PFSK-1 (cell line): ENCODE measurements at regions not wholly inside any gene's neighbourhood (a gene's known extent, or its start where the extent isn't known, plus 50 kb on each side); places are given as distances from the start of the nearest gene placed in this dataset.

Experiments used
- FOXP2 ChIP-seq: optimal IDR thresholded peaks from 2 replicates; pipeline ENCODE3; 2011; ENCODE audit warnings: borderline replicate concordance, control low read depth, inconsistent platforms; ENCODE audit not compliant: insufficient read depth; ENCODE audit errors: extremely low read length, extremely low read depth
- POLR2AphosphoS5 ChIP-seq: IDR thresholded peaks from 2 replicates; pipeline ENCODE4 v1.6.1; 2012; ENCODE audit warnings: low read depth, mild to moderate bottlenecking, control low read depth, low read length, moderate library complexity
- REST ChIP-seq, 2 experiments: IDR thresholded peaks; 2 replicates each; pipeline versions ENCODE4 v1.6.1 to v1.8.0; 2011 to 2012; ENCODE audit warnings: low read depth in 2 of 2, low read length in 2 of 2, control low read depth in 1 of 2, inconsistent platforms in 1 of 2, mild to moderate bottlenecking in 1 of 2, moderate library complexity in 1 of 2; ENCODE audit not compliant: insufficient read depth in 1 of 2
- SIN3A ChIP-seq: IDR thresholded peaks from 2 replicates; pipeline ENCODE4 v1.6.1; 2012; ENCODE audit warnings: mild to moderate bottlenecking, low read length, moderate library complexity, borderline replicate concordance; ENCODE audit not compliant: insufficient read depth
- TAF1 ChIP-seq: IDR thresholded peaks from 2 replicates; pipeline ENCODE4 v1.6.1; 2012; ENCODE audit warnings: low read length, control low read depth, borderline replicate concordance; ENCODE audit not compliant: insufficient read depth

DNA sequence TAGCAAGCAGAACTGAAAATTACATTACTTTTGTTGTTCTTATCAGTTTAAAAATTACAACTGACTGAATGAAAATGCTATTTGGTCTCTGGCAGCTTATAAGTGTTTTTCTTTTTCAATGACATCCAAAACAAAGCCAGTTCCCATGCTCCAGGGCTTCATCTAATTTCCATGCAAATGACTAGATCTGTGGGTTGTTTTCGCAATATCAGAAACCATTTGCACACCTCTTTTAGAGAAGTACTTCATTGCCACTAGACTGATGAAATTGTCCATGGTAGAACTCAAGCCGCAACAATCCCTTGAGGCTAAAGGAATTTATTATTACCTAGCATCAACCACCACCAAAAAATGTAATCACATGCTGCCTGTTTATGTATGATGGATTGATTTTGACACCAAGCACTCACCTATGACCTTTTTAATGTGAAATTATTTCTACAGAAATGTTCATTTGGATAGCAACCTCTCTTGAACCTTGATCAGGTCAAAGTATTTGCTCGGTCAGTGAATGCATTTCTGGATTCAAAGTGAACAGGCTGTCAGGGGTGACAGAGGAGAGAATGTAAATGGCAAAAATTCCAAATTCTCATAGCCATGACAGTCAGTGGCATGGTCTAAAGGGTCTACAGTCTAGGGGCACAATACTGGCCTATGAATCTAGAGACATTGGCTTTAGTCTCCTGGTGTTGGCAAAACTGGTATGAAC is 769.3 kb downstream of the SORCS1 start:
- TF ChIP-seq FOXP2, result no peak
- TF ChIP-seq POLR2AphosphoS5, result no peak
- no peak for TF ChIP-seq TAF1

DNA sequence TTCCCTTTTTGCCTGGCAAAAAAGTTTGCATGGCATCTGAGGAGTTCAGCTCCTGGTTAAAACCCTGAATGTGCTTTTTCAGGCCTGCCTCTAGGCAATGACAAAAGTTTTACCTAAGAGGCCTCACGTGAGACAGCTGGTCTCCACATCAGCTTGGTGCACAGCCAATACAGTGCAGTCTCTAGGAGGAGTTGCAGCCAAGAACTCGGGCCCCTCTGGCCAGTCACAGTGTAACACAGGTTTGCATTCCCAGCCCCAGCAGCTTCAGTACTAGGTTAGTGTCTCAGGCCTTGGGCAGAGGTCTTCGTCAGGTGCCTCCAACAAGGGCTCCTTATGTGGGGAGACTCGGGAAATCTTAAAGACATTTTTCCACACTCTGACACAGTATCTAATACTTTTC is 771.7 kb downstream of the SORCS1 start:
- TF ChIP-seq REST (IDR thresholded peaks at IDR 0.05; ENCODE audit: insufficient read depth in 1 of 2, low read depth in 2 of 2, low read length in 2 of 2), result no peak
- no peak for TF ChIP-seq FOXP2
- no peak for TF ChIP-seq TAF1
- TF ChIP-seq SIN3A, result no peak
- TF ChIP-seq POLR2AphosphoS5, result no peak

GRCh38 chr10:106387063-106387462 is 777.4 kb downstream of the SORCS1 start:
- TF ChIP-seq TAF1 (no peak), POLR2AphosphoS5 (no peak)

- no peak for TF ChIP-seq FOXP2
- TF ChIP-seq POLR2AphosphoS5, result no peak
- no peak for TF ChIP-seq REST (IDR thresholded peaks at IDR 0.05; ENCODE audit: insufficient read depth in 1 of 2, low read depth in 2 of 2, low read length in 2 of 2)
- no peak for TF ChIP-seq TAF1
- TF ChIP-seq SIN3A, result no peak
Observed at GRCh38 chr10:106384496-106384895, 780.0 kb downstream of the SORCS1 start.

DNA sequence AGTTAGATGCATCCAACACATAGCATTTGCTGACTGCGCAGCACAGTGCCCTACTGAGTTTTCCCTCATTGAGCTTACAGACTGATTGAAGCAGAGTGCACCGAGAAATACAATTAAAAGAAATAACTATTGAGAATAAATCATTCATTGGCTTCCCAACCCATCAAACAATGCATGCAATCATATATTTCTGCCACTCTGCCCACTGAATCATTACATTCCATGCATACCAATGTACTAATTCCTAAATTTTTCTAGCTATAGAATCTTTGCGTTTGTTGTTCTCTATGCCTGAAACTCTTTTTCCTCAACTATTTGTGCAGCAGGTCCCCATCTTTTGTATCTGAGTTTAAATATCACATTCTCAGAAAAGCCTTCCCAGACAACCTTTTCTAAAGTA is 783.8 kb downstream of the SORCS1 start:
- TF ChIP-seq POLR2AphosphoS5 (no peak), REST (IDR thresholded peaks at IDR 0.05; ENCODE audit: insufficient read depth in 1 of 2, low read depth in 2 of 2, low read length in 2 of 2) (no peak), FOXP2 (no peak), SIN3A (no peak), TAF1 (no peak)

DNA sequence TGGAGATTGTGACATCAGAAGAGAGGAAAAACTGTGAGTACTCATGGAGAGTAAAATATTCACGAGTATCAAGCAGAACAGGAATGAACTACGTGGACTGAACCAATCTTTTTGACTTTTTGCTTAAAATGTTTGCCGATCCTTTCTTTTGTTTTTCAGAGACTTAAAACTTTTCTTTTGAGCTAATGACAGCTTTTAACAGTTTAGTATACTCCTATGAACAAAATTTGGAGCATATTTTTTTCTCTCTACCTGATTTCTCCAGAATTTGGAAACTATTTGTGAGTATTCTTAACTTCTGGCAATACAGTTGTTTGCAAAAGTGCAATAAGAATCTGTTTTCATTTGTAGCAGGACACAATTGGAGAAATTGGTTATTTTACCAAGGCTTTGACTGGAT is 786.3 kb downstream of the SORCS1 start:
- TF ChIP-seq POLR2AphosphoS5 (no peak), FOXP2 (no peak), TAF1 (no peak), REST (IDR thresholded peaks at IDR 0.05; ENCODE audit: insufficient read depth in 1 of 2, low read depth in 2 of 2, low read length in 2 of 2) (no peak), SIN3A (no peak)
